DOHH2 (cell line): ENCODE measurements at regions not wholly inside any gene's neighbourhood (a gene's known extent, or its start where the extent isn't known, plus 50 kb on each side); places are given as distances from the start of the nearest gene placed in this dataset.

Experiments used
- H3F3A ChIP-seq: fragments of 200-600 bp; sonication (generic), shearing (Covaris generic); 2 replicates; pipeline ENCODE4 v1.6.0; 2016; ENCODE audit warnings: antibody characterized with exemption, mild to moderate bottlenecking; ENCODE audit not compliant: control insufficient read depth, insufficient read depth
- H3K27ac ChIP-seq: fragments of 200-600 bp; sonication (generic); 2 replicates; pipeline ENCODE4 v1.5.1; 2014; ENCODE audit warnings: low read depth, mild to moderate bottlenecking, low read length, moderate library complexity
- H3K27me3 ChIP-seq: fragments of 200-600 bp; sonication (generic); 2 replicates; pipeline ENCODE4 v1.6.1; 2014; ENCODE audit warnings: mild to moderate bottlenecking, low read length, mixed read lengths; ENCODE audit not compliant: control insufficient read depth
- H3K36me3 ChIP-seq: fragments of 200-600 bp; sonication (generic); 2 replicates; pipeline ENCODE4 v1.6.1; 2014; ENCODE audit warnings: mild to moderate bottlenecking, low read length, moderate library complexity, mixed read lengths; ENCODE audit not compliant: control insufficient read depth
- H3K4me1 ChIP-seq: fragments of 200-600 bp; sonication (generic); 2 replicates; pipeline ENCODE4 v1.6.1; 2014; ENCODE audit warnings: mild to moderate bottlenecking, low read length, mixed read lengths; ENCODE audit not compliant: control insufficient read depth
- H3K4me2 ChIP-seq: fragments of 200-600 bp; sonication (generic); 2 replicates; pipeline ENCODE4 v1.6.0; 2014; ENCODE audit warnings: mild to moderate bottlenecking, low read length, moderate library complexity
- H3K4me3 ChIP-seq: fragments of 200-600 bp; sonication (generic); 2 replicates; pipeline ENCODE4 v1.5.1; 2014; ENCODE audit warnings: mild to moderate bottlenecking, low read length, mixed read lengths
- H3K79me2 ChIP-seq: fragments of 200-600 bp; sonication (generic); 2 replicates; pipeline ENCODE4 v1.6.1; 2014; ENCODE audit warnings: mild to moderate bottlenecking, low read length, mixed read lengths; ENCODE audit not compliant: control insufficient read depth
- H3K9me2 ChIP-seq: fragments of 200-600 bp; sonication (generic); replicated peaks from 2 replicates; pipeline ENCODE4 v1.6.1; 2014; ENCODE audit warnings: mild to moderate bottlenecking, low read length, mixed read lengths; ENCODE audit not compliant: control insufficient read depth
- H3K9me3 ChIP-seq: fragments of 200-600 bp; sonication (generic); 2 replicates; pipeline ENCODE4 v1.6.1; 2014; ENCODE audit warnings: antibody characterized with exemption, low read length, mixed read lengths; ENCODE audit not compliant: control insufficient read depth, insufficient read depth
- H4K20me1 ChIP-seq: fragments of 200-600 bp; sonication (generic); 2 replicates; pipeline ENCODE4 v1.6.0; 2014; ENCODE audit warnings: low read depth, mild to moderate bottlenecking, antibody characterized with exemption, low read length, moderate library complexity; ENCODE audit not compliant: control insufficient read depth, insufficient read depth
- EZH2phosphoT487 ChIP-seq: fragments of 200-600 bp; sonication (generic); IDR thresholded peaks from 2 replicates; pipeline ENCODE4 v1.6.1; 2017; ENCODE audit warnings: borderline replicate concordance, mild to moderate bottlenecking, antibody characterized with exemption, low read length, moderate library complexity, mixed read lengths
- TF ChIP-seq, protein P1 (sequence below): fragments of 200-600 bp; sonication (generic); IDR thresholded peaks from one replicate; pipeline ENCODE4 v1.5.1; 2014; ENCODE audit warnings: antibody characterized with exemption, mild to moderate bottlenecking, low read depth, low read length; ENCODE audit not compliant: poor library complexity, severe bottlenecking

DNA sequence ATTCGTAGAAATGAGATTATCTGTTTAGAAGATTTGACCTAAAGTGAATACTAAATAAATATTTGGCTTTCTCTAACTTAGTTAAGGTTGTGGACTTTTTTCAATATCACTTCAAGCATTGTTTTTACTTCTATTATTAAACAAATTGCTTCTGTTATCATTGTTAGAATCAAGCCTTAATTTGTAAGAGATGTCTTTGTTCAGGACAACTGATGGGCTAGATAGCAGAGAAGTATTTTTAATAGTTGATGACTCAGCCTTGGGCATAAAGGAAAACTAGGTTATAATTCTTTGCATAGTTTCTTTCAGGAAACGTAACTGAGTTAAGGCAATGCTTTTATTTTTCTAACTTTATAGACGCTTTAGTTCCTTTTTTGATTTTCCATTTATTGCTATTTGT is 128.8 kb upstream of the SMIM30 start:
- H3F3A ChIP-seq: no peaks in the 10 kb centered on the region
- H3K36me3 ChIP-seq: no peaks in the 10 kb centered on the region
- no peaks in the 10 kb centered on the region for H3K4me1 ChIP-seq
- H3K9me3 ChIP-seq: no peaks in the 10 kb centered on the region
- no peaks in the 10 kb centered on the region for H4K20me1 ChIP-seq
- no peaks in the 10 kb centered on the region for H3K9me2 ChIP-seq
- H3K27ac ChIP-seq: no peak overlapping the region
- H3K4me2 ChIP-seq: no peak overlapping the region
- H3K27me3 ChIP-seq: no peaks in the 10 kb centered on the region
- H3K4me3 ChIP-seq: no peak overlapping the region
- TF ChIP-seq EZH2phosphoT487: no peak
- TF ChIP-seq, protein P1, sequence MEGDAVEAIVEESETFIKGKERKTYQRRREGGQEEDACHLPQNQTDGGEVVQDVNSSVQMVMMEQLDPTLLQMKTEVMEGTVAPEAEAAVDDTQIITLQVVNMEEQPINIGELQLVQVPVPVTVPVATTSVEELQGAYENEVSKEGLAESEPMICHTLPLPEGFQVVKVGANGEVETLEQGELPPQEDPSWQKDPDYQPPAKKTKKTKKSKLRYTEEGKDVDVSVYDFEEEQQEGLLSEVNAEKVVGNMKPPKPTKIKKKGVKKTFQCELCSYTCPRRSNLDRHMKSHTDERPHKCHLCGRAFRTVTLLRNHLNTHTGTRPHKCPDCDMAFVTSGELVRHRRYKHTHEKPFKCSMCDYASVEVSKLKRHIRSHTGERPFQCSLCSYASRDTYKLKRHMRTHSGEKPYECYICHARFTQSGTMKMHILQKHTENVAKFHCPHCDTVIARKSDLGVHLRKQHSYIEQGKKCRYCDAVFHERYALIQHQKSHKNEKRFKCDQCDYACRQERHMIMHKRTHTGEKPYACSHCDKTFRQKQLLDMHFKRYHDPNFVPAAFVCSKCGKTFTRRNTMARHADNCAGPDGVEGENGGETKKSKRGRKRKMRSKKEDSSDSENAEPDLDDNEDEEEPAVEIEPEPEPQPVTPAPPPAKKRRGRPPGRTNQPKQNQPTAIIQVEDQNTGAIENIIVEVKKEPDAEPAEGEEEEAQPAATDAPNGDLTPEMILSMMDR: no peak
- no peaks in the 10 kb centered on the region for H3K79me2 ChIP-seq

DNA sequence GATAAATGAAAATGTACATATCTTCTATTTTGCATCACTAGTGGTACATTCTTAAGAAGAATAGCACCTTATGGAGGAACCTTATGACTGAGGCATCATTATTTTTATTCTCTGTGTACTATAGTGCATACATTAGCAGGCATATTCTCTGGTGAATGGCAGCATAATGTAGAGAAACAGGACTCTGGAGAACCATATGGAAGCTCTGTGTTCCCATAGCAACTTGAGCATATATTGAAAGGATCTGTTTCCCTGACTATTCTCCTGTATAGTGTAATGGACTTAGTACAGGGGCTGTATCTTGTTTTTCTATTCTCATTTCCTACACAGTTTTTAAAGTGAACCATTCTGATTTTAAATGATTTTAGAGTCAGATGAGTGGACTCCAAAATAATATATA is 128.4 kb upstream of the SMIM30 start:
- Histone ChIP-seq H3K27me3 (no peaks in the 10 kb centered on the region), H3K27ac (no peak overlapping the region), H3K36me3 (no peaks in the 10 kb centered on the region), H4K20me1 (no peaks in the 10 kb centered on the region), H3K4me1 (no peaks in the 10 kb centered on the region), H3K4me3 (no peak overlapping the region), H3F3A (no peaks in the 10 kb centered on the region), H3K4me2 (no peak overlapping the region), H3K9me2 (no peaks in the 10 kb centered on the region), H3K79me2 (no peaks in the 10 kb centered on the region), H3K9me3 (no peaks in the 10 kb centered on the region)
- TF ChIP-seq, protein P1: no peak
- TF ChIP-seq EZH2phosphoT487: no peak

DNA sequence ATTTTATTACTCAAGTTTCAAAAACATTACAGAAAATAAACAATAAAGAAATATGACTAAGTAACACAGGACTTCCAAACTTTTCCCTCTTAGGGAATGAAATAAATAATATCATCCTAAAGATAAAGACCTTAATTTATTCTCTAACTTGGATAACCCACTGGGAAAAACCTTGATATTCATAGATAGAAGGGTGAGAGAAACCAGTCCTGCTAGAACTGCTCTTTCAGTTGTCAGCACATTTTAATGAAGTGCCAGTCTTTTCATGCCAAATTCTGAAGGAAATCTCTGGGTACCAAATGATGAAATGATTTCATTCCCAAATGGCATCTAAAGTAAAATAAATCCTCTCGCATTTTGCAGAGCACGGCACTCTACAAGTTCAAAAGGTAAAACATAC is 114.5 kb upstream of the SMIM30 start:
- Histone ChIP-seq H3F3A (no peaks in the 10 kb centered on the region), H3K4me3 (no peak overlapping the region), H3K27me3 (no peaks in the 10 kb centered on the region), H3K9me3 (no peaks in the 10 kb centered on the region), H3K4me1 (no peaks in the 10 kb centered on the region), H3K4me2 (no peak overlapping the region), H3K79me2 (no peaks in the 10 kb centered on the region), H3K36me3 (no peaks in the 10 kb centered on the region), H3K27ac (no peak overlapping the region), H3K9me2 (no peaks in the 10 kb centered on the region), H4K20me1 (no peaks in the 10 kb centered on the region)
- TF ChIP-seq, protein P1: no peak
- no peak for TF ChIP-seq EZH2phosphoT487

DNA sequence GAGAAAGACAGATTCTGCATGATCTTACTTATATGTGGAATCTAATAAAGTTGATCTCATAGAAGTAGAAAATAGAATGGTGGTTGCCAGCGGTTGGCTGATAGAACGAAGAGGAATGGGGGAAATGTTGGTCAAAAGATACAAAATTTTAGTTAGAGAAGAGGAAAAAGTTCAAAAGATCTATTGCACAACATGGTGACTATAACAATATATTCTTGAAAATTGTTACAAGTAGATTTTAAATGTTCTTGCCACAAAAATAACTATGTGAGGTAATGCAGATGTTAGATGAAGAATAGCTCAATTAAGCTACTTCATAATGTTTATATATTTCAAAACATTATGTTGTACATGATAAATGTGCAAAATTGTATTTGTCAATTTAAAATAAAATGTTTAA is 112.3 kb upstream of the SMIM30 start:
- TF ChIP-seq, protein P1: no peak
- no peak for TF ChIP-seq EZH2phosphoT487
- Histone ChIP-seq H4K20me1 (no peaks in the 10 kb centered on the region), H3K4me1 (no peaks in the 10 kb centered on the region), H3K9me2 (no peaks in the 10 kb centered on the region), H3K27me3 (no peaks in the 10 kb centered on the region), H3K79me2 (no peaks in the 10 kb centered on the region), H3K4me3 (no peak overlapping the region), H3F3A (no peaks in the 10 kb centered on the region), H3K4me2 (no peak overlapping the region), H3K27ac (no peak overlapping the region), H3K9me3 (peaks cover 4% of the 10 kb centered on the region; the same call in 1 of the 2 replicates), H3K36me3 (no peaks in the 10 kb centered on the region)
